RPMI8226 (cell line): ENCODE measurements at regions not wholly inside any gene's neighbourhood (a gene's known extent, or its start where the extent isn't known, plus 50 kb on each side); places are given as distances from the start of the nearest gene placed in this dataset.
"Not testable (repeated sequence)": the region's sequence is repeated elsewhere in the genome, so short reads cannot be mapped to it uniquely, and the experiment has no call there.

ENCODE experiments used
- DNase-seq: peaks from one replicate; pipeline ENCODE4 v3.0.0-alpha.2; 2015

DNA sequence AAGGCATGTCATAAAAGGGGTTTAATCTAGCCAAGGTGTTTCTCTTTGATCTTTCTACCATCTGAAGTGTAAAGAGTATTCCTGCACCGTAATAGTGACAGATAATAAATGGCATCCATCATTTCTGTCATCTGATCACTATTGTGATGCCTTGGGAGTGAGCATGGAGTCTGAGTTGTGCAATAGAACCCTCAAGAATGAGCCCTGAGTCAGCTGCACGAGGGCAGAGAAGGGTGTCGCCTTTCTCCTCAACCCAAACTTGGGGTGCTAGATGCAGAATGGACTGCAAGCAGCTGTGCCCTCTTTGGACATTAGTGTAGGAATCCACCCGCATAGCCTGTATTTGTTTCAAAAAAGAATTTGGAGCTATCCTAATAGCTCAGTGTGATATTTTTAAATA, 115.2 kb downstream of the ZNF37A start:
- no peak for DNase-seq

DNA sequence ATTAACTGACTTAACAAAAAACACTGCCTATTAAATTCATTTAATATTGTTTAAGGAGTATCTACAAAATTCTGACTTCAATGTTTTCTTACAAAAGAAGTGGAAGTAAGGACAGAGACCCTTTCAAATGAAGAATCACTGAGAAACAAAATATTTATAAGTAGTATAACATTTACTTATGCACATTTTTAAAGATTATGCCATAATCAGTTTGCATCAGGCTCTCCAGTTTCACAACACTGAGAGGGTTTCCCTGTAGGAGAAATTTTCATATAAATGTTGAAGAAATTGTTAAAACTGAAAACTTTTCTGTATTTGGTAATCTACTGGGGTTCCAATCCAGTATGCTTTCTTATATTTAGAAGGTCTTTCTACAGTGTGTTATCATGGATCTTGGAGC, 115.6 kb downstream of the ZNF37A start:
- not testable (repeated sequence) for DNase-seq

- no peak for DNase-seq
Measured at GRCh38 chr10:38212460-38212859, 118.3 kb downstream of the ZNF37A start.

DNA sequence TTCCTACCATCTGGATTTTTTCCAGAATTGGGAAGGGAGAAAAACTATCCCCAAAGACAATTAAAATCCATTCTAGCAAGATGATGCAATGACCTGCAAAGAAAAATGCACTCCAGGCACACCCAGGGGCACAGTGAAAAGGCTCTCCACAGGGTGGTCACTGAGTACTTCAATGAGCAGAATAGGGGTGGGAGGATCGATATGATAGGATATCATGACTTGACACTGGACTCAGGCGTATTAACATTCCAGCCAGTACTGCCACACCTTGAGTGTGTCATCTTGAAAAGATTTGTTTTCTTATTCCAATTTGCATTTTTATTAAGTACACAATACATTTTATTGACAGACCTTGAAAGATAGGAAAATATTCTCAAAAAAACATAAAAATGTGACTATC, 132.2 kb downstream of the ZNF37A start:
- DNase-seq, result no peak

DNA sequence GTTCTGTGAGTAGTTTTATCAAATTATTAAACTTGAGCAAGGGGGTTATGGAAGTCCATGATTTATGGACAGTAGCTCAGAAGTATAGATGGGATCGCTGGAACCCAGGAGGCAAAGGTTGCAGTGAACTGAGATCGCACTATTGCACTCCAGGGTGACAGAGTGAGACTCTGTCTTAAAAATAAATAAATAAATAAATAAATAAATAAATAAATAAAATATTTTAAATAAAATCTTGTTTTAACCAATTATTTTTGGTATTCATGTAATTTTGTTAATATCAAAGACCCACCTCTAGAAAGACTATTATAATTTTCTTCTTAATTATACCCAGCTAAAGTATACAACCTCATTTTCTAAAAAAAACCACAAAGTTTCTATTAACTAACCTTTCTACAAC, 134.3 kb downstream of the ZNF37A start:
- no peak for DNase-seq

DNA sequence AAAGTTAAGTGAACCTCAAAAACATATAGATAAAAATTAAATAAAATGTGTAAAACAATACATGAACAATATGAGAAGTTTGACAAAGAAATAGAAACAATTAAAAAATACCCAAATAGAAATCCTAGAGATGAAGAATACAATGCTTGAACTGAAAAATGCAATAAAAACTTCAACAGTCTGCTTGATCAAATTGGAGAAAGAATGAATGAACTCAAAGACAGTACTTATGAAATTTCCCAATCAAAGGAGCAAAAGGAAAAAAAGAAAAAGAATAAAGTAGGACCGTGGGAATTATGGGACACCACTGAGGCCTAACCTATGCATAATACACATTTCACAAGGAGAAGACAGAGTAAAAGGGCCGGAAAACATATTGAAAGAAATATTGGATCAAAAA, 144.3 kb downstream of the ZNF37A start:
- DNase-seq, result not testable (repeated sequence)

DNA sequence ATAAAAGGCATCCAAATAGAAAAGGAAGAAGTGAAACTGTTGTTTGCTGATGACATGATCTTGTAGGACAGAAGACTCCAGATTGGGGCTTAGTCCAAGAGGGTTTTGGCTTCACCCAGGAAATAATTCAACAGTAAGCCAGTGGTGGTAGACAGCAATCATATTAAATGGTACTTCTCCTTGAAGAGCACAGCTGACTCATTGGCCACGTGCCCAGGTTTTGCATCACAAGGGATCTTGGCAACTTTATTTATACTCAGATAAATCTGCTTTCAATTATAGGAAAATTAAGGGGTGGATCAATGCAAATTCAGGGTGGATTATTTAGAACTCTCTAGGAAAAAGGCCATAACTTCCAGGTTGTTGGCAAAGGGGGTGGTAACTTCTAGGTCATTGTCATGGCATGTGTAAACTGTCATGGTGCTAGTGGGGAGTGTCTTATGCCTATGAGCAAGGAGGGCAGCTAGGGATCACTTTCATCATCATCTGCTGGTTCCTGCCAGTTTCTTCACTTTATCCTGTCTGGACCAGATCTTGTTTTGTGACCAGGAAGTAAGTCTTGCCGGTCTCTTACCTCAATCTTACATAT, 148.0 kb downstream of the ZNF37A start:
- DNase-seq, result peak; percentile 35

GRCh38 chr10:38248113-38248512, 154.0 kb downstream of the ZNF37A start:
- not testable (repeated sequence) for DNase-seq

DNA sequence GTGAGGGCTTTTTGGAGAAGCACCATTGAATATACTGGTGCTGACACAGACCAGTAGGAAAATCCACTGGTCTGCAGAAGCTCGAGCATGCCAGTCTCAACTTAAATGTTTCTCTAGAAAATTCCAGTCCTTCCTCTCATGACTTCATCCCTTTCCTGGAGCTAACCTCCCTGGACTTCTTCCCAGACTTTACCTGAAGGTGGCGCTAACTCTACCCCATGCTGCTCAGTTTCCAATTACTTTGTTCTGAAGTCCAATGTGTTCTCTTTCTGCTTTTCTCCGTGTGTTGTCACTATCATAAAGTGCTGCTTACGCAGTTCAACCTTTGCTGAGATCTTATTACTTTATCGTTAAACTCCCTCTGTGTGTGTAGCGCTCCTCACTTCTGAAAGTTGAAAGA, 158.4 kb downstream of the ZNF37A start:
- not testable (repeated sequence) for DNase-seq

DNA sequence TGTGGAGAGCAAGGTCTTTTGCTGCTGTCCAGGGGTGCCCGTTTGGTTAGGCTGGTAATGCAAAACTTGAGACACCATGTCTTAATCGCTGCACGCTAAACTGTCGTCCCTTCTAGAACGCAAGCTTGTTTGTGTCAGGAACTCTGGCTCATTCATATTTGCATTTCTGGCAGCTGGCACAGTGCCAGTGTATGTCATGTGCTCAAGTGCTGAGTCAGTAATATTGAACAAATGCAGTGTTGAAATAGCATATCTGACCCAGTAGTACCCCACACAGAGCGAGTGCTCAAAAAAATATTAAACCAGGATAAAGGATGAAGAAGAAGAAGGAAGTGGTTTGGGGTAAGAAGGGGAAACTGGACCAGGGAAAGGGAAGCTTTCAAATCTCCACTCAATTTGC, 173.4 kb downstream of the ZNF37A start:
- not testable (repeated sequence) for DNase-seq

DNA sequence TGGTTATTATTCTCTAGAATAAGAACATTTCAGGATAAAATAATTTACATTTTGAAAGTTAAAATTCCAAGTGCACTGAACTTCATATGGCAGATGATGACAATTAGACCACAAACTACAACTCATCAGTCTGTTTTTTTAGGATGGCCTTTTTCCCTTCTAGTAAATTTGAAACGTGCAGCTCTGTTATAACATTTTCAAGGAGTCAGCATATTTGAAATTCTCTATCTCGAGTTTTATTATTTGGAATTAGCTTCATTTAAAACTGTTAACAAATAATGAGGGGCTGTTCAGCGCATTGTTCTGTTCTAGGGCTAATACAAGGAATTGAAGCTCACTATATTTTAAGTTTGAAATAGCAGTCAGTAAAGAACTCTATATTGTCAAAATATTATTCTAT, 176.9 kb downstream of the ZNF37A start:
- DNase-seq, result not testable (repeated sequence)

DNA sequence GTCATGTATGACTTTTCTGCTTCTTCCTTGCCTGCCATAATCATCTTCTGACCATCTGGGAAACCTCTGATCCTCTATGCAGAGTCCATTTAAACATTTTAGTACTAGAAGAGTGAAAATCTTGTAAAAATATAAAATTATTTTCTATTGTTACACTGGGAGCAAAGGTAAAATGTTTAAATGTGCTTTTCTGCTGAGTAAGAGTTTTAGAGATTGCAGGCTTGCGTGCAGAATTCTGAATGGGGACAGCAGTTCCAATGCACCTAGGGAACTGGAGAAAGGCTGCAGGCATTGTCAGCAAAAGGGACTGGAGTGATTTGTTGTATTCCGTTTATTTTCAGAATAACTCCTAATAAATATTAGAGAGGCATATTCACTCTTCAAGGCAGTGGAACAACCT, 180.7 kb downstream of the ZNF37A start:
- DNase-seq, result not testable (repeated sequence)

DNA sequence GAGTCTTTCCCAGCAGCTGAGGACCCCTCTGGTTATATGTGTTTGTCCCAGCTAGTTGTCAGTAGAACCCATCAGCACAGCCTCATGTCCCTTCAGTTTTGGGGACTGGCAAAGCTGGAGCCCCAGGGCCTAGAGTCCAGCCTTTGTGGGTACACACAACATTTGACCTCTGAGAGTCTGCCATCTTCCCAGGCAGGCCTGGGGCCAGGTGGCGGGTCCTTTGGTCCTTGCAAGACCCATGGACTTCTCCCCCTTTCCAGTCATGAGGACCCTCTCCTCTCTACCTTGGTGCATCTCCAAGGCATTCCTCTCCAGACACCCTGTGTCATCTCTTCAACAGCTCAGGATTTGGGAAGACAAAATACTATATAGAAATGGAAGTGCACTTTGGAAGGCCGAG, 198.4 kb downstream of the ZNF37A start:
- DNase-seq, result not testable (repeated sequence)

DNA sequence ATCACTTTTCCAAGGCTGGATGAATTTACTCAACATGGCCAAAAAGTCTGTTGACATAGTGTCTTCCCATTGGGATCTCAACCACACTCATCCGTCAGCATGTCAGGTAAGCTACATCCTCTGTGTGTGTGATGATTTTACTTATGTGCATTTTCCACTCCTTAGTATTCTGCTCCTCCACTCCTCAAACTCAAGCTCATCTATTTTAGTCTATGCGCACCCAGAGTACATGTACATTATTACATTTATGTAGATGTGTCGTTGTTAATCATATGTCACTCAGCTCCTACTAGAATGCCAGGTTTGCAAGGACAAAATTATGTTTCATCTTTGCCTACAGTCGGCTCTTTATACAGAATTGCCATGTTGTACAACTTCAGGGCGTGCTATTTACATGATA, 216.0 kb downstream of the ZNF37A start:
- DNase-seq, result not testable (repeated sequence)

- DNase-seq, result not testable (repeated sequence)
Measured at GRCh38 chr10:38315090-38315805, 221.1 kb downstream of the ZNF37A start.

GRCh38 chr10:38321393-38321792, 227.3 kb downstream of the ZNF37A start:
- not testable (repeated sequence) for DNase-seq

DNA sequence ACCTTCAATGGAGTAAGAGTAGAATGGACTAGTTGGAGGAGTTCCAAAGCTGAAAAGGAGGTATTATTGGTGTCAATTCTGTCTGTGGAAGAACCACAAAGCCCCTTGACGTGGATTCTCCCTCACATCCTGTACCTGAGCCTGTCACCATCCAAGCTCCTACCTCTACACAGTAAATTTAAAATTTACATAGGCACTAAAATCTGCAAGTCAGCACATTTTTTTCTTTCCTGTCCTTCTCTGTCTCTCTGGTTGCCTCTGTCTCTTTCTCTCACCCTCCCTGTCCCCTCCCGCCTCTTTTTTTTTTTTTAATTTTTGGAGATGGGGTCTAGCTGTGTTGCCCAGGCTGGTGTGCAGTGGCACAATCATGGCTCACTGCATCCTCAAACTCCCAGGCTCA, 236.2 kb downstream of the ZNF37A start:
- not testable (repeated sequence) for DNase-seq

DNA sequence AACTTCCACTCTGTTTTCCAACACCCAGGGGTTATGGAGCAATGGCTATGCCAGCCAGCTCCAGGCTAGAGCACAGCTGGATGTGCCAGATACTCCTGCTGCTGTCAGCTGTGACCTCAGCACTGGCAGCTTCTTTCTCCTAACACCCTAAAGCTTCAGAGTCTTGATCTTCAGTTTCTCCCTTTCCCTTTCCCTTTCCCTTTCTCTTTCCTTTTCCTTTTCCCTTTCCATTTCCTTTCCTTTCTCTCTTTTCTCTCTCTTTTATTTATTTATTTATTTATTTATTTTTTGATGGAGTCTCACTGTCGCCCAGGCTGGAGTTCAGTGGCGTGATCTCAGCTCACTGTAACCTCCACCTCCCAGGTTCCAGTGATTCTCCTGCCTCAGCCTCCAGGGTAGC, 237.0 kb downstream of the ZNF37A start:
- not testable (repeated sequence) for DNase-seq

DNA sequence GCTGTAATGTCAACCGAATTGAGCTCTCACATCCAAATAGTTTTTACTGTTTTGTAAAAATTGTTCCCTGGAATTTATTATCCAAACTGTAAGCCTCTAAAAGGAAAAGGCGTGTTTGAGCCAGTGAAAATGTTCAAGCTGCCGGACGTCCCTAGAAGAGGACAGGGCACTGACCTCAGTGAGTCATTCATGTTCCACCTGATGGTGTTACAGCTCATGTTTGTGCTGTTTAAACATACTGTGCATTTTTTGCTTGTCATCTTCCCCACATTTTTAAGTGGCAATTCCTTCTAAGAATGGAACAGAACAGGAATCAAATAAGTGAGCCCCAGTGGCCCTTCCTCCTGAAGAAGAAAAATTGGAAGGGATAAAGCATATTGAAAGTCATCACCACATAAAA, 239.6 kb downstream of the ZNF37A start:
- DNase-seq, result not testable (repeated sequence)

GRCh38 chr10:38350645-38351044, 256.5 kb downstream of the ZNF37A start:
- not testable (repeated sequence) for DNase-seq

DNA sequence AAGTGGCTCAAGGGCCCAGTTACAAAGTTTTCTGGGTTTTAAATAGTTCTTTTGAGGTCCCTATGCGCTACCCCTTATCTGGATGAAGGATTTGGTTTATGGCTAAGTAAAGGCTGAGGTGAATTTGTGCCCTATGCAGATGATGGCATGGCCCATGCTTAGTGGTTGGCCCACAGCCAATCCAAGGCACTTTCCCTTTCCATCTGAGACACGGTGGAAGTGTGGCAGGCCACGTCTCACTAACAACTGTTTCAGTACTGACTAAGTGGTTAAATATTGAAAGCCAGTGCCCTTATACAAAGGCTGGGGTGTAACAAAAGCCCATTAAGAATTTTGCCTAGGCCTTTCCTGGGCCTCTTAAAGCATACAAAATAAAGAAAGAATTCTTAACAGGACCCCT, 260.3 kb downstream of the ZNF37A start:
- DNase-seq, result not testable (repeated sequence)

DNA sequence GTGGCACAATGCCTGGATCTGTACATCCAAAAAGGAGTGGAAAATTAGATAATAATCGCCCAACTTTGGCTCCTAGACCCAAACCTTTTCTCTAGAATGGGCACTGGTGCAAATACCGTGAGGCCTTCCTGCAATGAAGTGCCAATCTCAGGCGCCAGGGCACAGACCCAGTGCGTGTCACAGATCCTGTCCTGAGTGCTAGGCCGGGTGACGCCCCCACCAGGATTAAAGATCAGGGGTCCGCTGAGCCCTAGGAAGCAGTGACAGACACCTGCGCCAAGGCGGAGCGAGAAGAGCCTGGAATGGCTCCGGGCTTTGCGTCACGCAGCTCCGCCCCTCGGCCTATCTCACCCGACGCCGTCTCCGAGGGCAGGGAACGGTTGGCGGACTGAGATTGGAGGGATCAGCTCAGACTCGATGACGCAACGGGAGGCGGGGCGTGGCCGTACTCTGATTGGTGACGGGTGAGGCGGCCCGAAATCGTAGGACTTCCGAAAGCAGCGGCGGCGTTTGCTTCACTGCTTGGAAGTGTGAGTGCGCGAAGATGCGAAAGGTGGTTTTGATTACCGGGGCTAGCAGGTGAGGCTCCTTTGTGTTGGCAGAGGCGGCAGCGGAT, 261.9 kb downstream of the ZNF37A start:
- peak; percentile 77 for DNase-seq

GRCh38 chr10:38356527-38356926, 262.4 kb downstream of the ZNF37A start:
- DNase-seq, result not testable (repeated sequence)

DNA sequence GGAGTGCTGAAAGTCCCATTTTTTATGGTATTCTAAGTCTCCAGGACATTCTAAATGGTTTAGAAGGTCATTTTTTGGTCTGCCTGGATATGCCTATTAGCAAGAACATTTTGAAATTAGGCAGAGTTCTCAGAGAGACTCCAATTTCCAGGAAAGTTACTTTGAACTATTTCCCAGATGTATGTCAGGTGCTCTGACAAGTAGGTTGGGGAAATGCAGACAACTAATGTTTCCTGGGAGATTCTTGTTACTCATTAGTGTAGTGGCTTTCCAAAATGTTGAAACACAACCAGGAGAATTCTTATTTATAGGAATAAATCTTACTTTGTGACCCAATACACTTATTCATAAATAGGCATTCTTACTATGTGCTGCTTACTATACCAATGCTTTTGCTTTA, 268.4 kb downstream of the ZNF37A start:
- DNase-seq, result not testable (repeated sequence)
